ENCODE measurements at regions not wholly inside any gene's neighbourhood (a gene's known extent, or its start where the extent isn't known, plus 50 kb on each side); places are given as distances from the start of the nearest gene placed in this dataset.

DNA sequence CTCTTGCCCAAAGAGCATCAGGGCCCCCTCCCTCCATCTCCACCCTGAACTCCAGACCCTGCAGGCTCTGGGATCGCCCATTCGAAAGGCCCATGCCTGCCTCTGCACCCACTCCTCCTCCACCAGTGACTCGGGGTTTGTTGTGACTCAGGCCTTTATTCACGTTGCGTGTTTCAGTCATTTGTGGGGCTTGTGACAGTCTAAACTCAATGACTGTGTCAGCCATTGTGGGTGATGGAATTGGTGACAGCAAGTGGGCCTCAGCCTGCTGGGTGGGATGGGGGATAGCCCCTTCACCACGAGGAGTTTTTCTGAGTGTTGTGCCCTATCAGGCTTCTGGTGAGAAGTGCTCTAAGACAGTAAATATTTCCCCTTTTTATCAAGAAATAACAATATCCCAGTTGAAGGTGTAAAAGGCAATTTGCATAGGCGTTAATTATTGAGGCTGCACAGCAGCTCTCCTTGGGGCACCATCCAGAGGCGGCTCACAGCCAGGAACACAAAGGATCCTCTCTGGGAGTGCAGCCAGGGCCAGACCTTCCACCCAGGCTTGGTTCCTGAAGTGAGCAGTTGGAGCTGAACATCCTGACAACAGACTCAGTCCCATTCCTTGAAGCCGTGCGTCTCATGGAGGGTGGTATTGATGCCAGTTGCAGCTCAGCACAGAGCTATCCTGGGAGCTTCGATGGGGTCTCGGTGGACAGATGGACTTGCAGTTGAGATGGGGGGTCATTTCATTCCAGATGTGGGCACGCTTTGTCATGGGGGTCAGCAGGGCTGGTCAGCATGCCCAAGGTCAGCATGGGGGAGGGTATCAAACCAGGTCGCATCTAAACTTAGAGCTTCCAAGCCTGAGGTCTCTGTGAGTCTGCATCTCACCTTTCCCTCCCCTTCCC is 135.6 kb upstream of the CACNA1E start:
- TF ChIP-seq CTCF (IDR thresholded peaks at IDR 0.05; ENCODE audit: low read depth, low read length, missing control alignments) = no peak
- H3K27me3 ChIP-seq (replicated peaks) = no peaks in the 10 kb centered on the region
- H3K4me3 ChIP-seq (ENCODE audit: low read depth, low read length) = no peak overlapping the region
- in situ Hi-C loops (cut with HindIII; ENCODE audit: low pct_ligation_motif_present, low sequenced_read_pairs) = no loop called here
- no peaks in the 10 kb centered on the region for H3K36me3 ChIP-seq (replicated peaks)
- H3K27ac ChIP-seq = no peak overlapping the region
- DNase-seq = no peak

- Histone ChIP-seq H3K27me3 (replicated peaks) (no peaks in the 10 kb centered on the region), H3K36me3 (replicated peaks) (no peaks in the 10 kb centered on the region), H3K4me3 (ENCODE audit: low read depth, low read length) (no peak overlapping the region), H3K27ac (no peak overlapping the region)
- no peak for TF ChIP-seq CTCF (IDR thresholded peaks at IDR 0.05; ENCODE audit: low read depth, low read length, missing control alignments)
- no peak for DNase-seq
- in situ Hi-C loops (cut with HindIII; ENCODE audit: low pct_ligation_motif_present, low sequenced_read_pairs) = no loop called here
These were observed 133.8 kb upstream of the CACNA1E start for GRCh38 chr1:181349512-181349911.

DNA sequence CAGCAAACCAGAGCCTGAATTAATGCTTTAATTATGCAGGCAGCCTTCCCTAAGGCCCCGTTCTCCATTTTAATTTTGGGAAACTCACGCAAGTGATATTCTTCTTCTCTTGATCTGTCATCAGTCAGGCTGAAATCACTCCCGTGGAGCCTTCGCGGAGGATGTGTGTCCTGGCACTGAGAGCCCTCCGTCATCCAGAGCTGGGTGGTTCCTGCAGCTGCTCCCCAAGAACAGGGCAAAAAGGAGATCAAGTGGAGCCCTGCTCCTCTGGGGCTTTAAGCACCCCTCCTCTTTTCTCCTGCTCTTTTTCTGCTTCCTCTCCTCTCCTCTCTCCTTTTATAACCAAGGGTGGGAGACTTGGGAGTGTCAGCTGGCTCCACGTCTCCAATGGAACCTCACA is 133.2 kb upstream of the CACNA1E start:
- no peak for DNase-seq
- in situ Hi-C loops (cut with HindIII; ENCODE audit: low pct_ligation_motif_present, low sequenced_read_pairs) = no loop called here
- no peaks in the 10 kb centered on the region for H3K36me3 ChIP-seq (replicated peaks)
- H3K27ac ChIP-seq = no peak overlapping the region
- no peak overlapping the region for H3K4me3 ChIP-seq (ENCODE audit: low read depth, low read length)
- H3K27me3 ChIP-seq (replicated peaks) = no peaks in the 10 kb centered on the region
- TF ChIP-seq CTCF (IDR thresholded peaks at IDR 0.05; ENCODE audit: low read depth, low read length, missing control alignments) = no peak

GRCh38 chr1:181351740-181352139 is 131.6 kb upstream of the CACNA1E start:
- Histone ChIP-seq H3K27me3 (replicated peaks) (no peaks in the 10 kb centered on the region), H3K36me3 (replicated peaks) (no peaks in the 10 kb centered on the region), H3K4me3 (ENCODE audit: low read depth, low read length) (no peak overlapping the region), H3K27ac (no peak overlapping the region)
- TF ChIP-seq CTCF (IDR thresholded peaks at IDR 0.05; ENCODE audit: low read depth, low read length, missing control alignments) = no peak
- in situ Hi-C loops (cut with HindIII; ENCODE audit: low pct_ligation_motif_present, low sequenced_read_pairs) = no loop called here
- no peak for DNase-seq

GRCh38 chr1:181352695-181353094 is 130.6 kb upstream of the CACNA1E start:
- Histone ChIP-seq H3K4me3 (ENCODE audit: low read depth, low read length) (no peak overlapping the region), H3K36me3 (replicated peaks) (no peaks in the 10 kb centered on the region), H3K27me3 (replicated peaks) (no peaks in the 10 kb centered on the region), H3K27ac (no peak overlapping the region)
- in situ Hi-C loops (cut with HindIII; ENCODE audit: low pct_ligation_motif_present, low sequenced_read_pairs) = no loop called here
- no peak for TF ChIP-seq CTCF (IDR thresholded peaks at IDR 0.05; ENCODE audit: low read depth, low read length, missing control alignments)
- DNase-seq = no peak

DNA sequence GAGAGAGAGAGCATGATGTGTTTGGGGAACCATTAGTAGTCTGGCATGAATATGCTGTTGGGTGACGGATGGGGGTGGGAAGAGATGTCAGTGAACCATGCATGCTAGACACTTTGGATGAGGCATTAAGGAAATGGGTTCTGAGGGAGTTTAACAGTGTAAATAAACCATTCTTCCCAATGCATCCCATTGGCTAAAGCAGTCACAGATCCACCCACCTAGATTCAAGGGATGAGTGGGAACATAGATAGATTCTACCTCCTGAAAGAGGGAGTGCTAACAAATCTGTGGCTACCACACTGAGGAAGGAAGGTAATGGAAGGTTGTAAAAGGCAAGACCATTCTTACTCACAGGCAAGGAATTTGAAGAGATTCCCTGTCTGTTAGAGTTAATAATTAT is 129.8 kb upstream of the CACNA1E start:
- in situ Hi-C loops (cut with HindIII; ENCODE audit: low pct_ligation_motif_present, low sequenced_read_pairs) = no loop called here
- TF ChIP-seq CTCF (IDR thresholded peaks at IDR 0.05; ENCODE audit: low read depth, low read length, missing control alignments) = no peak
- H3K4me3 ChIP-seq (ENCODE audit: low read depth, low read length) = no peak overlapping the region
- H3K27me3 ChIP-seq (replicated peaks) = no peaks in the 10 kb centered on the region
- no peak overlapping the region for H3K27ac ChIP-seq
- H3K36me3 ChIP-seq (replicated peaks) = no peaks in the 10 kb centered on the region
- no peak for DNase-seq

All from brain microvascular endothelial cell (primary cell).